K562 (cell line): ENCODE measurements at regions not wholly inside any gene's neighbourhood (a gene's known extent, or its start where the extent isn't known, plus 50 kb on each side); places are given as distances from the start of the nearest gene placed in this dataset.

Experiments
- CHD7 ChIP-seq: fragments of 200-600 bp; sonication (generic); IDR thresholded peaks from one replicate; pipeline ENCODE4 v1.6.1; 2012; ENCODE audit warnings: mild to moderate bottlenecking, low read depth, low read length, inconsistent platforms
- CREB1 ChIP-seq, 2 experiments: sonication (generic) in 1 of 2; formaldehyde crosslinking in 1 of 2; IDR thresholded peaks; 2 replicates each; pipeline versions ENCODE4 v1.6.1 to v1.8.0; 2012 to 2022; ENCODE audit warnings: inconsistent platforms in 1 of 2, mild to moderate bottlenecking in 1 of 2, missing genetic modification reagents in 1 of 2, moderate library complexity in 1 of 2
- ILF3 ChIP-seq: fragments of 450-650 bp; IDR thresholded peaks from 2 replicates; pipeline ENCODE4 v1.6.1; 2018; ENCODE audit warnings: antibody characterized with exemption, mild to moderate bottlenecking, moderate library complexity, borderline replicate concordance
- MAFF ChIP-seq: IDR thresholded peaks from 2 replicates; pipeline ENCODE4 v1.6.1; 2012; ENCODE audit warnings: low read length, improper control_type of control experiment
- MBD1 ChIP-seq: fragments of 250-450 bp; sonication (Bioruptor Pico); IDR thresholded peaks from 2 replicates; pipeline ENCODE4 v1.8.0; 2022; ENCODE audit warnings: inconsistent platforms
- MEF2D ChIP-seq: conservative IDR thresholded peaks from 2 replicates; pipeline ENCODE4 v1.6.1; 2016; ENCODE audit warnings: low read depth, missing genetic modification characterization, missing compliant biosample characterization
- TEAD2 ChIP-seq: fragments of 450-650 bp; IDR thresholded peaks from 2 replicates; pipeline ENCODE4 v1.6.1; 2016; ENCODE audit warnings: missing genetic modification characterization, control low read depth, missing compliant biosample characterization
- TSC22D4 ChIP-seq: fragments of 450-650 bp; IDR thresholded peaks from 2 replicates; pipeline ENCODE4 v1.6.1; 2016; ENCODE audit warnings: missing genetic modification characterization, missing biosample characterization, control low read depth
- ZFP91 ChIP-seq: sonication (generic); formaldehyde crosslinking; IDR thresholded peaks from 2 replicates; pipeline ENCODE4 v1.8.0; 2022; ENCODE audit warnings: mild to moderate bottlenecking, missing genetic modification reagents
- ZNF253 ChIP-seq: fragments of 250-450 bp; sonication (Bioruptor Pico); conservative IDR thresholded peaks from 2 replicates; pipeline ENCODE4 v1.6.1; 2021; ENCODE audit warnings: mild to moderate bottlenecking

GRCh38 chr3:148381051-148381450, 316.7 kb upstream of the AGTR1 start (continued):
- no peak for TF ChIP-seq CHD7
- no peak for TF ChIP-seq ILF3
- TF ChIP-seq CREB1 (IDR thresholded peaks at IDR 0.05) = no peak
- no peak for TF ChIP-seq CREB1 (CRISPR knock-in tag; IDR thresholded peaks at IDR 0.05)
- TF ChIP-seq TSC22D4 (tag) = no peak
- no peak for TF ChIP-seq MAFF
- TF ChIP-seq MEF2D (tag) = no peak
- TF ChIP-seq ZNF253 (CRISPR knock-in tag) = no peak
- TF ChIP-seq MBD1 (CRISPR knock-in tag) = no peak
- no peak for TF ChIP-seq TEAD2 (tag)
- TF ChIP-seq ZFP91 = no peak
- TF ChIP-seq, all 486 proteins: peak for 0
